Neural cell (in vitro differentiated cells): ENCODE measurements at regions not wholly inside any gene's neighbourhood (a gene's known extent, or its start where the extent isn't known, plus 50 kb on each side); places are given as distances from the start of the nearest gene placed in this dataset.

Experiments used
- CTCF ChIP-seq: fragments of 450-650 bp; IDR thresholded peaks from 2 replicates; pipeline ENCODE4 v1.5.1; 2014; ENCODE audit warnings: antibody characterized with exemption, mild to moderate bottlenecking, moderate library complexity; ENCODE audit not compliant: poor library complexity, severe bottlenecking
- MXI1 ChIP-seq: fragments of 450-650 bp; conservative IDR thresholded peaks from 2 replicates; pipeline ENCODE4 v1.6.1; 2014; ENCODE audit warnings: antibody characterized with exemption, mild to moderate bottlenecking; ENCODE audit not compliant: poor library complexity, severe bottlenecking
- POLR2AphosphoS5 ChIP-seq: IDR thresholded peaks from 2 replicates; pipeline ENCODE4 v1.6.1; 2012
- RAD21 ChIP-seq: fragments of 450-650 bp; conservative IDR thresholded peaks from 2 replicates; pipeline ENCODE4 v1.6.1; 2014; ENCODE audit warnings: antibody characterized with exemption, mild to moderate bottlenecking, moderate library complexity

GRCh38 chr17:77326636-77327035 is 185.9 kb downstream of the SEC14L1 start:
- no peak for TF ChIP-seq RAD21
- TF ChIP-seq POLR2AphosphoS5: no peak
- no peak for TF ChIP-seq CTCF
- no peak for TF ChIP-seq MXI1
